GM18517 (cell line): ENCODE measurements at regions not wholly inside any gene's neighbourhood (a gene's known extent, or its start where the extent isn't known, plus 50 kb on each side); places are given as distances from the start of the nearest gene placed in this dataset.

Experiments
- ATAC-seq: cut with Tn5 transposase; IDR thresholded peaks from one replicate; pipeline ENCODE4 v1.9.1; 2021; ENCODE audit warnings: mild to moderate bottlenecking, moderate library complexity; ENCODE audit not compliant: unreplicated experiment

- no peak for ATAC-seq
These were observed 243.6 kb downstream of the SIPA1L2 start for GRCh38 chr1:232386294-232386693.

- no peak for ATAC-seq
These were observed 244.7 kb downstream of the SIPA1L2 start for GRCh38 chr1:232385221-232385620.

- no peak for ATAC-seq
These were observed 245.6 kb downstream of the SIPA1L2 start for GRCh38 chr1:232384171-232384883.

DNA sequence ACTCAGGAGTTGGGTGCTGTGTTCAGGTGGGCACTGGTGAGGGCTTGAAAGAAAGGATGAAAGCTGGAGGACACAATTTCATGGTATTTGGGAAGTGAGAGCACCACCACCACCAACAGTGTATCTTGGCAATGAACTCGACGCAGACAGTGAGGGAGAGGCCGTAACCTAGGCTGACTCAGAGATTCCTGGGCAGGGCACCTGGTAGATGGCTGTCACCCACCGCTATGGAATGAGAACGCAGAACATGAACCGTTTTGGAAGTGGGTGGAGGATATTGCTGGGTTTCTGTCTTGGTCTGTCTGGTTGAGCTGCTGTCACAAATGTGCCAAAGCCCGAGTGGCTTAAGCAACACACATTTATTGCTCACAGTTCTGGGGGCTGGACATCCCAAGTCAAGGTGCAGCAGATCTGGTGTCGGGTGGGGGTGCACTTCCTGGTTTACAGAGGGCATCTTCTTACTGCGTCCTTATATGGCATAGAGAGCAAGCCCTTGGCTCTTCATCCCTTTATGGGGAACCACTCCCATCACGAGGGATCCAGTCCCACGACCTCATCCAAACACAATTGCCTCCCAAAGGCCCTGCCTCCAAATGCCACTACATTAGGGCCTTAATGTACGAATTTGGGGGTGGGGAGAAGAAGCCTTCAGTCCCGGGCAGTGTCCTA is 246.3 kb downstream of the SIPA1L2 start:
- ATAC-seq = no peak

DNA sequence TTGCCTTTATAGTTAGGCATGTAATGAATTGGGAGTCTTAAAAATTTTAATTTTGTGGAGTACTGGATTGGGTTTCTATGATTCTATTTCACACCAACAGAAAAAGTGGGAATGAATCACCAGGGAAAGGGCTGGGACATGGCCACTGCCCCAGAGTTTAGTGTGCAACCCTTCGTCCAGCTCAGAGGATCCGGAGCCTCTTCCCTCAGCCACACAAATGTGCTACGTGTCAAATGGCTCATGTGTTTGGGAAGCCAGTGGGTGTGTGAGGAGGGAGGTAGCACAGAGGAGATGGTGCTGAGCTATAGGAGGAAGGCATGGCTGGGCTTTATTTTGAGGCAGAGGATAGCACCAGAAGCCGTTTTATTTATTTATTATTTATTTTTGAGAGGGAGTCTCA is 247.3 kb downstream of the SIPA1L2 start:
- ATAC-seq = no peak

DNA sequence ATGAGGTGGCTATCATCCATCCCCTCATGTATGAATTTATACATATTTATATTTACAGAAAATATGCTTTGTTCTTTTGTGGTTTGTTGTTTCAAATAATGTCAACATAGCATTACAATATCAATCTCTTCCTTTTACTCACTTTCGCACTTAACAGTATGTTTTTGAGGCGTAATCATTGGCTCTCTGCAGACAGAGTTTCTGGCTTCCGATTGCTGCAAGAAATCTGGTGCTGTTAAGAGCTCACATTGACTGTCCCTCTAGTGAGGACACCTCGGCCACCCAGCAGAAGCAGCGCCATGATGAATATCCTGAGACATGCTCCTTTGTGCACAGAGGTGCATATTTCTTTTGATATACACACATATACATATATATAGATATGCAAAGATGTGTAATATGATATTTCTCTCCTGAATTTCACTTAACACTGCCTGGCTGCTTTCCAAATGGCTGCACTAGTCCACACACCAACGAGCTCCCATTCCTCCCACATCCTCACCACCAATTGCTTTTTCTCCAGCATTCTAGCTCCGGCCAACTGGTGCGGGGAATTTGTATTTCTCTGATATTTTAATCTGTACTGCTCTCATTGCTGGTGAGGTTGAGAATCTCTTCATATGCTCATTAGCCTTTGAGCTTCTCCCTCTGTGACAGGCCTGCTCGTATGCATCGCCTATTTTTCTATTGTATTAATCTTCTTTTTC is 248.4 kb downstream of the SIPA1L2 start:
- ATAC-seq = no peak

DNA sequence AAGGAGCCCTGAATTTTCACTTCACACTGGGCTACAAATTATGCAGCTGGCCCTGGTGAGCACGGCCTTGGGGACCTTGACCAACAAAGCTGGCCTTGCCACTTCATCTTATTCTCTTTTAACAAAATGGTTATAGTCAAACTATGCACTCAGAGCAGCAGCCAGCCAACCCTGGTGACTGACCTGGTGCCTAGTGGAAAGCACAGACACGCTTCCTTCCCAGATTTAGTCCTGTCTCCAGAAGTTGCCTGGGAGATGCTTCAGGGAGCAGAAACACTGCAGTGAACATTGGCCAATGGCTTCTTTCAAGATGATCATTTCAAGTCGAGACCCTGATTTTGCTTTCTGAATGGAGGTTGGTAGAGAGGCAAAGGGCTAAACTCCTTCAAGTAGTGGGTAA is 249.3 kb downstream of the SIPA1L2 start:
- no peak for ATAC-seq

- ATAC-seq = no peak
These were observed 249.8 kb downstream of the SIPA1L2 start for GRCh38 chr1:232380131-232380530.

- ATAC-seq = no peak
These were observed 250.9 kb downstream of the SIPA1L2 start for GRCh38 chr1:232379063-232379434.

DNA sequence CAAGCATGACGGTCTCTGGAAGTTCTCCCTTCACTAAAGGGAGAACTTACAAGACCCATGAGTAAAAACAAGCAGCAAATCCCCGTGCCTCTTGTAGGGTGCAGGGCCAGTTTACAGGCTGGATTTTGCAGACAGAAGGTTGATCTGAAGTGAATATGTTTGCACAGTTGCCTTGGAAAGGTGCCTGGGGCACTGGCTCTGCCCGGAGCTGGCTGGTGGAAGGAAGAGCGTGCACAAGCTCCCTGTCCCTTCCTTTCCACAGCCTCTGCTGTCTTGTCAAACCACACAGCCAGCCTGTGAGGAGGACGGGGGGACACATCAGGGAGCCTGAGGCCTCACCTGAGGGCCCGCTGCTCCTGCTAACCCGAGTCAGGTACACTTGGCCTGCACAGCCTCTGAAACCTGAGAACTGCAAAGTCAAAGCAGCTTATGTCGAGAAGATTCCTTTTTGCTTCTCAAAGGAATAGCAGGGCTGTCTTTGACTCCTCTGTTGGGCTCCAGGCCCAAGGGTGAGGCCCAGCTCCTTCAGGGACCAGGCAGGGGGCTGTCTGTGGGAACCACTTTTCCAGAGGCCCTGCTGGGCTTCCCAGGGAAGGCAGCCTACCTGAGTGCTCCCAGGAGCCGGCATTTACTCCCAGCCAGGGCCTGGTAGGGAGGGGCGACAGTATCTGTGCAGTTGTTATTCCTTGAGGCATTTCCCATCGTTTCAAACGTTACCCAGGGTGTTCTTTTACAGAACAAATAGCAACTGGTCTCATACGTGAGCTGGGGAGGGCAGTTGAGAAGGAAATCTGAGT is 251.5 kb downstream of the SIPA1L2 start:
- ATAC-seq = no peak

GRCh38 chr1:232377494-232377770 is 252.5 kb downstream of the SIPA1L2 start:
- no peak for ATAC-seq

DNA sequence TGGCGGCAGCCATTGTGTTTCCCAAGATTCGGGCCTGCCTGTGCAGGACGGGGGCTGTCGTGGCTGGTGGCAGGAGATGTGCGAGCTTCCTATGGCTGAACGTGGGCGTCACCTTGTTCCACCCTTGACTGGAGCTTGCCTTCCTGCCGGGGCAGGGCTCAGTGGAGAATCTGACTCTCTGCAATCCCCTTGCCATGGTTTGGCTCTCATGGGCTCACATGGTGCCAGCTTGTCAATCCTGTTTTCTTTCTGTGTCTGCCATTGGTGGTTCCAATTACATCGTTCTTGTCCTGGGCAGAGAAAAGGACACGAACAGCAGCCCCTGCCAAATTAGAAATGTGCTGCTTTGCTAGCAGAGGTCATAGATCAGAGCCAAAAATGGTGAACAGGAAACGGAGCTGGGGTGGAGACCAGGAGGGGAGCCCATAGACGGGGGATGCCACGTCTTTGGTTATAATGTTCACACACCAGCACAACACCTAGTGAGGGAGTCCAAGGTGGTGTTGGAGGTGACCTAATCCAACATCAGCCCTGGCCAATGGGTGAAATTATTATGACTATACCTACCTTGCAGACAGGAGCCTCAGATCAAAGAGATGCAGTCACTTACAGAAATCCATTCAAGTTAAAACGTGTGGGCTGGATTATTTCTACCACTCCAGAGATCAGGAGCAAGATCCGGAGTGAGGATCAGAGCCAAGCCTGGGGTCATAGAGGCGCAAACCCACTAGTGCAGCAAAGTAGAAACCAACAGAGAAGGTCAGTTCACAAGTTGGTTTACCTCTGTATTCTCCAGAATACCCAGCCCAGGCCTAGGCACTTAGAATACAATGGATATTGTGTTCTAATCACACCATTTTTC is 253.1 kb downstream of the SIPA1L2 start:
- no peak for ATAC-seq

DNA sequence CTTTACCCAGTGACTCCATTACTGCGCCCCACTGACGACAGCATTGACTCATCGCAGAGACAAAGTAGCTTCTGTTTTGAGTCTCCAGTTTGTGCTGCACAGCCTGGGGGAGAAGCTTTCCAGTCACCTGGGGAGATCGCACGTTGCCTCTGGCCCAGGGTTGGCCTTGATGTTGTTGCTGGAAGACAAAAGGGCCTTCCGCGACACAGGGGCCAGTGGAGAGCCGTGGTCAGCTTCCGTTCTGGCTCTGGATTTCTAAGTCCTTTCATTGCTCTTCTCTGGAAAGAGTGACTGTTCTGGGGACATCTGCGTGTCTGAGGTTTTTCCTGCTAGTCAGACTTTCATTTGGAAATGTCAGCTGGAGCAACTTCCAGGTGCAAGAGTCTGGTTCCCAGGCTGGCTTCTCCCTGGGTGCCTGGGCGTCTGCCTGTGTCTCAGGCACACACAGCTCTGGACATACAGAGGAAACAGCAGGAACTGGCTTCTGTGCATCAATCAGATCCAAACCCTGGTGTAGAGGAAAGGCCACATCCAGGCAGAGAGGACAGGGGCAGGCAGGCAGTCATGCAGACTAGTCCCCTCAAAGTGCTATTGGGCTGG is 257.0 kb downstream of the SIPA1L2 start:
- ATAC-seq = no peak

GRCh38 chr1:232372431-232372830 is 257.5 kb downstream of the SIPA1L2 start:
- ATAC-seq = no peak

GRCh38 chr1:232369451-232370296 is 260.3 kb downstream of the SIPA1L2 start:
- no peak for ATAC-seq

DNA sequence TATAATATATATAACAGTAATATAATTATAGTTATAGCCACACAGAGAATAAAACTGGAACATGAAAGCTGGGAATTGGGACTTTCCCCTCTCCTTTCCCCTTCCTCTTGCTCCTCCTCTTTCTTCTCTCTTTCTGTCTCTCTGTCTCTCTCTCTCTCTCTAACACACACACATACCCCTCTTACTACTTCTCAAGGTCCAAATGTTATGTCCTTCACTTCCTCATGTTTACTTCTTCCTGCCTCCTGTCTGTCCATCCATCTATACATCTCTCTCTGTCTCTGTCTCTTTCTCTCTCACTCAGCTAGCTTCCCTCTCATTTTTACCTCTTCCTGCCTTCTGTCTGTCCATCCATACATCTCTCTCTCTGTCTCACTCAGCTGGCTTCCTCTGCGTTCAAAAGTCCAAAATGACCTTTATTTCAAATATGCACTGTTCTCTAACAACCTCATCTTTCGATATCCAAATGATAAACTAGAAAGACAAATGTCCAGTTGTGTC is 261.1 kb downstream of the SIPA1L2 start:
- no peak for ATAC-seq

- ATAC-seq = no peak
These were observed 262.6 kb downstream of the SIPA1L2 start for GRCh38 chr1:232367293-232367692.

DNA sequence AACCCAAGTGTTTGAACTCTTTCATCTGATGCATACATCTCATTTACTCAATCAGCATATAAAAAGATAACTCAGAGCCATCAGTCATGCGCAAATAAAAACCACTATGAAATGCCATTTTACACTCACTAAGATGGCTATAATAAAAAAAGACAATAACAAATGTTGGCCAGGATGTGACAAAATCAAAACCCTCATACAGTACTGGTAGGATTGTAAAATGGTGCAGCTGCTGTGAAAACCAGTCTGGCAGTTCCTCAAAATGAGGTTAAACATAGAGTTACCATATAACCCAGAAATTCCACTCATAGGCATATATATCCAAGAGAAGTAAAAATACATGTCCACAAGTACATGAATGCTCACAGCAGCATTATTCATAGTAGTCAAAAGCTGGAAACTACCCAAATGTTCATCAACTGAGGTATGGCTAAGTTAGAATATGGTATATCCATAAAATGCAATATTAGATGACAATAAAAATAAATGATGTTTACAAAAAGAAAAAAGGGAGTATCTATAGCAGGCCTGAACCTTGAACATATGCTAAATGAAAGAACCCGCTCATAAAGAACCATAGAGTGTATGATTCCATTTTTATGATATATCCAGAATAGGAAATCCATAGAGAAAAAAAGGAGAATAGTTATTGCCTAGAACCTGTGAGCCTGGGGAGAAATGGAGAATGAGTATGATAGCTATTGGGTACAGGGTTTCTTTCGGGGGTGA is 265.1 kb downstream of the SIPA1L2 start:
- ATAC-seq = no peak
